ENCODE measurements at regions not wholly inside any gene's neighbourhood (a gene's known extent, or its start where the extent isn't known, plus 50 kb on each side); places are given as distances from the start of the nearest gene placed in this dataset.
A peak's percentile ranks its signal among the peaks of the same experiment; 100 is the strongest.

DNA sequence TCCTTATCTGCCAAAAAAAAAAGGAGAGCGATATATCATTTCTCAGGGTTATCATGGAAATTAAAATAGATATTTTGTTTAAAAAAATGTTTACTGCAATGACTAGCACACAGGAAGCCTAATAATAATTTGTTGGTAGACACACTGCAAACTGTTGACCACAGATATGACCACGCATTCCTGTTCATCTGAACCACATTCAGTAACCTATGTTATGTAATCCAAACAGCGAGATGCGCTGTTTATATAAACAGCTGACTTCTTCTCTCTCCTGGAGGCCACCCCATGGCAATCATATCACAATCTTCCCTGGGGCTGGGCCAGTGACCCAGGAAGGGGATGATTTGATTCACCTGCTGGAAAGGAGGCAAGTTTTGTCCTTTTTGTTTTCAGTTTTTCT, 129.3 kb upstream of the UST start:
- TF ChIP-seq, protein P1, sequence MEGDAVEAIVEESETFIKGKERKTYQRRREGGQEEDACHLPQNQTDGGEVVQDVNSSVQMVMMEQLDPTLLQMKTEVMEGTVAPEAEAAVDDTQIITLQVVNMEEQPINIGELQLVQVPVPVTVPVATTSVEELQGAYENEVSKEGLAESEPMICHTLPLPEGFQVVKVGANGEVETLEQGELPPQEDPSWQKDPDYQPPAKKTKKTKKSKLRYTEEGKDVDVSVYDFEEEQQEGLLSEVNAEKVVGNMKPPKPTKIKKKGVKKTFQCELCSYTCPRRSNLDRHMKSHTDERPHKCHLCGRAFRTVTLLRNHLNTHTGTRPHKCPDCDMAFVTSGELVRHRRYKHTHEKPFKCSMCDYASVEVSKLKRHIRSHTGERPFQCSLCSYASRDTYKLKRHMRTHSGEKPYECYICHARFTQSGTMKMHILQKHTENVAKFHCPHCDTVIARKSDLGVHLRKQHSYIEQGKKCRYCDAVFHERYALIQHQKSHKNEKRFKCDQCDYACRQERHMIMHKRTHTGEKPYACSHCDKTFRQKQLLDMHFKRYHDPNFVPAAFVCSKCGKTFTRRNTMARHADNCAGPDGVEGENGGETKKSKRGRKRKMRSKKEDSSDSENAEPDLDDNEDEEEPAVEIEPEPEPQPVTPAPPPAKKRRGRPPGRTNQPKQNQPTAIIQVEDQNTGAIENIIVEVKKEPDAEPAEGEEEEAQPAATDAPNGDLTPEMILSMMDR (IDR thresholded peaks at IDR 0.05; ENCODE audit: low read depth, low read length), result no peak
- no peak overlapping the region for H3K4me3 ChIP-seq (ENCODE audit: low read depth, low read length)
- DNase-seq (ENCODE audit: low read depth, low spot score), result no peak
- in situ Hi-C loops (cut with HindIII; ENCODE audit: low sequenced_read_pairs), result no loop called here

DNA sequence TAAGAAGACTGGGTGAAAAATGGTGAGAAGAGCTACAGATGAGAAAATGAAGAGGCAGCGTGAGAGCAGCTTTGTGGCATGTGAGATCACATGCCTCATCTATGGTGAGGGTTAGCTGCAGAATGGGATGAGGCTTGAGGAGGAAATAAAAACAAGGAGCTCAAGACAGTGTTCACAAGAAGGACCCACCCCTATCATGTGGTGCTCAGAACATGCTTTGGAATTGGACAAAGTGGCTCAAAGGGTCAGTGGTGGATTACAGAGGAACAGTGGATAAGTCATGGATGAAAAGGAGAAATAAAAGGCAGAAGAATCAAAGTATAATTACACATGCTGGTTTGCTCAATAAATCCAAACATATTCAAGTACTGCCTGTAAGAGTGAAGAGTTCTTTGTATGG, 126.9 kb upstream of the UST start:
- in situ Hi-C loops (cut with HindIII; ENCODE audit: low sequenced_read_pairs), result no loop called here
- no peak overlapping the region for H3K4me3 ChIP-seq (ENCODE audit: low read depth, low read length)
- TF ChIP-seq, protein P1 (IDR thresholded peaks at IDR 0.05; ENCODE audit: low read depth, low read length), result no peak
- DNase-seq (ENCODE audit: low read depth, low spot score), result no peak

DNA sequence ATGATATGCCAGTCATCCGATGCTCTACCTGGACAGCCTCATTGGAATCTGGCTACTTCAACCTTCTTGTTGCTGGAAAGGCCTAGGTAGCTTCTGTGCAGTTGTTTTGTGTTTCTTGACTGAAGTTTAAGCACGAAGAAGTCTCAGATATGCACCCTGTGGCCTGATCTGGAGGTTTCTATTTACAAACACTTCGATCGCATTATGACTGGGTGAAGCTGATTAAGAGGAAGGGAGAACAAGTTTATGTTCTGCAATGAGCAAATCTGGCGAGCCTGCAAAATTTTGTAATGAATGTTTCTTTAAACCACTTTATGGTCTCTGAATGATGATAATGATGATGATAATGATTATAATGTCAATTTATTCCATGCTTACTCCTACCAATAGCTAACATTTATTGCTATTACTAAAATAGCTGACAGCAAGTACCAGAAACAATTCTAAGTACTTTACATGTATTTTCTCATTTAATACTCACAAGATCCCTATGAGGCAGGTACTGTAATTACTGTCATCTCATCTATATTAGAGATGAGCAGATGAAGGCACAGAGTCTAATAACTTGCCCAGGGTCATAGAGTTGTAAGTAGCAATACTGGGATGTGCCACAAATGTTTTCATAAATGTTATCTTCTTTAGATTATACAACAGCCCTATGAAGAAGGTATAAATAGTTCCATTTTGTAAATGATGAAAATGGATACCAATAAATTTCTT, 126.1 kb upstream of the UST start:
- no peak for DNase-seq (ENCODE audit: low read depth, low spot score)
- TF ChIP-seq, protein P1 (IDR thresholded peaks at IDR 0.05; ENCODE audit: low read depth, low read length), result no peak
- no peak overlapping the region for H3K4me3 ChIP-seq (ENCODE audit: low read depth, low read length)
- in situ Hi-C loops (cut with HindIII; ENCODE audit: low sequenced_read_pairs), result no loop called here

DNA sequence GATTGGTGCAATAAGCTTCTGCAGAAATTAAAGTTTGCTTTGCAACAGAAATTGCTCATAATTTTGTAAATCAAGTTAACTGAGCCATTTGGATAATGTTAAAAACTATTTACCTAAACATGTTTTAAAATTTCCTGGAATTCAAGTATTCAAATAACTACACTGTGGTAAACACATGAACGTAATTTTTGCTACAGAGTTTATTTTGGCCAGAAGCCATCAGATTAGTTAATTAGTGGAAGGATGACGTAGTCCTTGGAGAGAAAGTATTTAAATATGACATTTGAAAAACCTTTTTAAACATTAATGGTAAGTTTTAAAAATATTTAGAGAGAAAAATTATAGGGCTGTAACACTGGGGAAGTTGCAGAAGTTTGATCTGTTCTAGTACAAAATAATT, 121.2 kb upstream of the UST start:
- no peak overlapping the region for H3K4me3 ChIP-seq (ENCODE audit: low read depth, low read length)

DNA sequence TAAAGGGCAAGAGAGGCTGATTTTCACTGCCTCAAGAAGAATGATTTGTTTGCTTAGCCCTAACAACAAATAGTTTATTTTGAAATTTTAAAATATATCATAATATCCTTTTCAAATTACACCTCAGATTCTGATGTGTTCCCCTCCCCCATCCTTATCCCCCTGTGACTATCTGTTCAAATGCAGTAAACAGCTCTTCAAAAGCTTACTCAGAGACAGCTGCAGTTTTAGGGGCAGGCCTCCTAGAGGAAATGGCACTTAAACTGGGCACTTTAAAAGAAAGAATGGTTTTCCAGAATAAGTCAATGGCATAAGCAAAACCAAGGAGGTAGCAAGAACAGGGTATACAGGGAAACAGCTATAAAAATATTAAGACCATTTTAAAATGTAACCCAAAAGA, 118.6 kb upstream of the UST start:
- TF ChIP-seq, protein P1 (IDR thresholded peaks at IDR 0.05; ENCODE audit: low read depth, low read length), result no peak
- in situ Hi-C loops (cut with HindIII; ENCODE audit: low sequenced_read_pairs), result no loop called here
- no peak for DNase-seq (ENCODE audit: low read depth, low spot score)
- H3K4me3 ChIP-seq (ENCODE audit: low read depth, low read length), result no peak overlapping the region

More for the DNA sequence above, 121.2 kb upstream of the UST start:
- no peak for DNase-seq (ENCODE audit: low read depth, low spot score)
- TF ChIP-seq, protein P1 (IDR thresholded peaks at IDR 0.05; ENCODE audit: low read depth, low read length), result no peak
- in situ Hi-C loops (cut with HindIII; ENCODE audit: low sequenced_read_pairs), result no loop called here

DNA sequence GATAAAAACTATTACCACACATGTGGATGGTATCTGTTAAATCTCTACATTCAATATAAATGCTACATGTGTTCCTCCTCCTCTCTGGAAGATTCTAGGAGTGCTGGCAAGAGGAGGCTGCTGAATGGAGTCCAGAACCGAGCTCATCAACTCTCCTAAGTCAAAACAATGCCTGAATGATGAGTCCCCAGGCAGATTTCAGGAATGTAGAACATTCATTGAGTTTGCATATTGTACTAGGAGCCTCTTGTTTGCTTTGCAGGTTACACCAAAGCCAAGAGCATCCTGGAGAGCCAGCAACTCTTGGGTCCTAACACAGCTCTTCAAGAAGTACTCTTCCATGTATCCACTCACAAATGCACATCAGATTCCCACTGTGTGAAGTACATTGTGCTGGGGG, 117.6 kb upstream of the UST start:
- DNase-seq (ENCODE audit: low read depth, low spot score), result peak; percentile 8
- TF ChIP-seq, protein P1 (IDR thresholded peaks at IDR 0.05; ENCODE audit: low read depth, low read length), result no peak
- no peak overlapping the region for H3K4me3 ChIP-seq (ENCODE audit: low read depth, low read length)
- in situ Hi-C loops (cut with HindIII; ENCODE audit: low sequenced_read_pairs), result no loop called here

All from astrocyte of the spinal cord (primary cell).